Stimulated activated CD4-positive, alpha-beta T cell treated with anti-CD3 and anti-CD28 coated beads, Interleukin-2, amount 100 ng/mL, for 24 hours (primary cell): ENCODE measurements at regions not wholly inside any gene's neighbourhood (a gene's known extent, or its start where the extent isn't known, plus 50 kb on each side); places are given as distances from the start of the nearest gene placed in this dataset.

Experiments
- DNase-seq, 2 donors: peaks; one replicate each; pipeline ENCODE4 v3.0.0-alpha.2; 2020

DNA sequence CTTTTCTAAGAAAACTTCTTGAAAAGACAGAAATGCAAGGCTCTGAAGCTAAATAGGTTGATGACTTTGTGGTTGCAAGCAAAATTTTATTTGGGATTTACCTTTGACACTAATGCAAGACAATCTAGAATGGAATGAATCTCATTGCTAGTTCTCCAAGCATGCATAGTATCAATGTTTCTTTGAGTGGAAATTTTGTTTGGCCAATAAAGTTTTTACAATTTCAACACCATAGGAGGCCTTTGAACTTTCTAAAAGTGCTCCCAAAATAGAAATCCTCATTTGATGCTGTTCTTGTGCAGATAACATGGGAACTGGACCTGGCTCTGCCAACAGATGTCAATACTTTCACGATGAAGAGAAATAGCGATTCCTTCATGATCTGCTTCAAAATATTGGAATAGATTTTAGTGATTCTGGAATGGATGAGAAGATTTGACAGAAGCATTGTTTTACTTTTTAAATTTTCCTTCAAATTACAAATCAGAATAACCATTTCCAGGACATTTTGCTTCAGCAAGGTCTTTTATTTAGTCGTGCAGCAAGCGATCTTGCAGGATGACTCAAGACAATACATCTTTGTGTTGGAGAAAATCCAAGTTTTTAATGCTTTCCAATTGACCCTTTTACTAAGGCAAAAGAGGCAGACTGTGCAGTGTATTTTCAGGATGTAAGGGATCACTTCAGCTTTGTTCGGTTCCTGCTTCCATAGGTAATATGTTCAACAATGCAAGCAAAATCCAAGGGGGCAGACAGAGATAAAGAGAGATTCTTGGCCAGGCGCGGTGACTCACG is 51.7 kb upstream of the OTUD4 start:
- DNase-seq = no peak

DNA sequence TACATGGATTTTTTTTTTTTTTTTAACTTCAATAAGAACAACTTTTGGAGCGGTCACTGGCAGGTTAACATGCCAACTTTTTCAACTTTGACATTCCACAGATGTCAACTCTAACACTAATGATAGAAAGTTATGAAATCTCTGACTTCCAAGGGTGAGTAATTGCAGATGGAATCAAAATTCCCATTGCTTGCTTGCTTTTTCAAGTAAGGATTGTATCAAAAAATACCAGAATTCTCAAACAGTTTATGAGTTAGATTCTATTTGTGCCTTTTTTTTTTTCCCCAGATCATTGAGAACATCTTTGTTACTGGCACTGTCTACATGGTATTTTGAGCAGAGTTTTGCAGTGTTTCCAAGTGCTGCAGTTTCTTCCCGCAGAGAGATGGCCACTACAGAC is 50.3 kb upstream of the OTUD4 start:
- no peak for DNase-seq
